Hepatocyte (in vitro differentiated cells): ENCODE measurements at regions not wholly inside any gene's neighbourhood (a gene's known extent, or its start where the extent isn't known, plus 50 kb on each side); places are given as distances from the start of the nearest gene placed in this dataset.

Source experiments
- CTCF ChIP-seq: fragments of 200-600 bp; sonication (generic); IDR thresholded peaks from 2 replicates; pipeline ENCODE4 v1.5.1; 2016; ENCODE audit warnings: antibody characterized with exemption, mild to moderate bottlenecking; ENCODE audit not compliant: poor library complexity
- EZH2 ChIP-seq: fragments of 200-600 bp; sonication (generic); IDR thresholded peaks from 2 replicates; pipeline ENCODE4 v1.6.1; 2016; ENCODE audit warnings: antibody characterized with exemption, mild to moderate bottlenecking, borderline replicate concordance
- EZH2phosphoT487 ChIP-seq: fragments of 200-600 bp; sonication (generic); IDR thresholded peaks from one replicate; pipeline ENCODE4 v1.6.1; 2018; ENCODE audit warnings: antibody characterized with exemption, mild to moderate bottlenecking, low read depth, moderate library complexity; ENCODE audit not compliant: unreplicated experiment, severe bottlenecking

DNA sequence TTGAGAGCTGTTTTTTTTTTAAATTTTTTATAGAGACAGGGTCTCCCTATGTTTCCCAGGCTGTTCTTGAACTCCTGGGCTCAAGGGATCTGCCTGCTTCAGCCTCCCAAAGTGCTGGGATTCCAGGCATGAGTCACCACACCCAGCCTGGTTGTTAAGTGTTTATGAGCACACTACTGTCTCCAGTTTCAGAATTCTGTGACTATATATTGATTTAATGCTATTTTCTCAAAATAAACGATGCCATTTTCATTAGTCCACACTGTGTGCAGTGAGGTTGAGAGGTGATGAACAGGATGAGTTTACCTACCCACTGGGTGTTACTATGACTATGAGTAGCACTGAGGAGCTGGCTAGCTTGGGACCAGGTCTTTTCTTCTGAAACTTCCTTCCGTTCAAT, 110.9 kb upstream of the FAM180A start:
- TF ChIP-seq CTCF, result no peak
- TF ChIP-seq EZH2phosphoT487, result no peak
- TF ChIP-seq EZH2, result no peak
